ENCODE measurements at regions not wholly inside any gene's neighbourhood (a gene's known extent, or its start where the extent isn't known, plus 50 kb on each side); places are given as distances from the start of the nearest gene placed in this dataset.

DNA sequence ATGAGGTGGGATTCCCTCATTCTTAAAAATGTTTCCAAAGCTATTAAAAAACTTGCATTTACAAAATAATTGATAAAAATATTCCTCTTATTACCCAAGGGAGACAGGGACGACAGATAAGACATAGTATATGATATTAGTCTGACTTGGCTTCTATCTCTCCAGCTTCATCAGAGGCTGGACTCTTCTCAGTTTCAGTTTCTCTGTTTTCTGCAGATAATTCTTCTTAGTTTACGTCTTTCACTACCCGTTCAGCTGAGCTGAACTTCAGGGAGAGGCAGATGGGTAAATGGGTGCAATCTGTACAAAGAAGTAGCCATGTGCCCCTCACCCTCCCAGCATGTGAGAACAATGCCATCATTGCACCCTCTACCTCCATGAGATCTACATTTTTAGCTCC, 214.0 kb upstream of the SLIT2 start:
- no peak for TF ChIP-seq EZH2 (IDR thresholded peaks at IDR 0.05; ENCODE audit: borderline replicate concordance, low read depth, low read length, severe bottlenecking)
- no peak for TF ChIP-seq CTCF (IDR thresholded peaks at IDR 0.05; ENCODE audit: extremely low read depth in 1 of 2, insufficient read depth in 1 of 2, low read depth in 1 of 2, low read length in 2 of 2)
- no peak for TF ChIP-seq POLR2A (IDR thresholded peaks at IDR 0.05; ENCODE audit: low read depth, low read length)
- no peak for TF ChIP-seq JUN (IDR thresholded peaks at IDR 0.05; ENCODE audit: borderline replicate concordance, insufficient read depth, insufficient read length, low read depth)
- no peak for TF ChIP-seq POLR2AphosphoS5 (IDR thresholded peaks at IDR 0.05; ENCODE audit: insufficient read depth, low read depth, low read length)
- TF ChIP-seq, protein P1, sequence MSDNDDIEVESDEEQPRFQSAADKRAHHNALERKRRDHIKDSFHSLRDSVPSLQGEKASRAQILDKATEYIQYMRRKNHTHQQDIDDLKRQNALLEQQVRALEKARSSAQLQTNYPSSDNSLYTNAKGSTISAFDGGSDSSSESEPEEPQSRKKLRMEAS (IDR thresholded peaks at IDR 0.05; ENCODE audit: insufficient read depth, insufficient read length): no peak

Measured in endothelial cell of umbilical vein (primary cell).